Activated CD4-positive, alpha-beta T cell treated with anti-CD3 and anti-CD28 coated beads for 36 hours (primary cell): ENCODE measurements at regions not wholly inside any gene's neighbourhood (a gene's known extent, or its start where the extent isn't known, plus 50 kb on each side); places are given as distances from the start of the nearest gene placed in this dataset.
"Not testable (repeated sequence)": the region's sequence is repeated elsewhere in the genome, so short reads cannot be mapped to it uniquely, and the experiment has no call there.

Experiments used
- ATAC-seq: fragments of 200-7000 bp; cut with Tn5 transposase; one replicate; pipeline ENCODE4 v1.10.0; 2021; ENCODE audit warnings: mild to moderate bottlenecking, moderate library complexity
- CTCF ChIA-PET: fragments of 350-600 bp; sonication (Branson Sonifier 250); formaldehyde crosslinking; loops from one replicate; lab custom pipeline; 2021; ENCODE audit warnings: antibody characterized with exemption; lab: Charles Lee
- POLR2A ChIA-PET: fragments of 350-600 bp; sonication (Branson Sonifier 250); formaldehyde crosslinking; loops from one replicate; lab custom pipeline; 2021; ENCODE audit warnings: antibody characterized with exemption, inconsistent platforms; lab: Charles Lee
- DNase-seq: peaks from one replicate; pipeline ENCODE4 v3.0.0-alpha.2; 2020
- H3K27ac Mint-ChIP-seq: one replicate; pipeline ENCODE4 v1.8.0; 2021; ENCODE audit warnings: mixed read lengths
- H3K27me3 Mint-ChIP-seq: one replicate; pipeline ENCODE4 v1.8.0; 2021; ENCODE audit warnings: mixed read lengths
- H3K36me3 Mint-ChIP-seq: one replicate; pipeline ENCODE4 v1.8.0; 2021; ENCODE audit warnings: low read depth, mixed read lengths
- H3K4me1 Mint-ChIP-seq: one replicate; pipeline ENCODE4 v1.8.0; 2021; ENCODE audit warnings: mixed read lengths
- H3K4me3 Mint-ChIP-seq: one replicate; pipeline ENCODE4 v1.8.0; 2021; ENCODE audit warnings: mild to moderate bottlenecking, moderate library complexity, mixed read lengths
- H3K9me3 Mint-ChIP-seq: one replicate; pipeline ENCODE4 v1.8.0; 2021; ENCODE audit warnings: low read depth, mixed read lengths
- intact Hi-C, 2 experiments: fragments of 100-400 bp; cut with DNase I in 1 of 2; cut with micrococcal nuclease in 1 of 2; formaldehyde crosslinking; loops; one replicate each; pipeline versions ENCODE4 v1.14.2 to v1.15.1; 2022 to 2024; cut with DNase I, micrococcal nuclease

GRCh38 chr1:48064693-48065092 is 67.5 kb upstream of the TRABD2B start:
- intact Hi-C loops, H3K4me1 Mint-ChIP-seq, H3K9me3 Mint-ChIP-seq, POLR2A ChIA-PET, H3K4me3 Mint-ChIP-seq, H3K27ac Mint-ChIP-seq, H3K36me3 Mint-ChIP-seq, H3K27me3 Mint-ChIP-seq, DNase-seq, ATAC-seq, CTCF ChIA-PET: not testable (repeated sequence)

DNA sequence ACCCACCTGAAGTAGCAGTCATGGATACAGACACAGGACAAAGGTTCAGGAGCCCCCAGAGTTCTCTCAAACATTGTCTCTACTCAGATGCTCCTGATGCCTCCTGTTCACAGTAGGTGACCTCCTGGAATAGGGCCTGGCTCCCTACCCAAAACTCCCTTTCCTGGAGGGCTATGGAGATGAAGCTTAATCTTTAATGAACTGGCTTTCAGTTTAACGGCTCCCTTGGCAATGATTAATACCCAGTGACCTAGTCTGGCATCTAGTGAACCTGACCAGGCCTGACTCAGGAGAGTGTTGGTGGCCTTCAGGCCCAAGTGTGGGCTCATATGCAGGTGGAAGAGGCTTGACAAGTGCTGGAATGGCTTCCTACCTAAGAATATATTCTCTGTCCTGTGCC is 65.2 kb upstream of the TRABD2B start:
- no peaks in the 10 kb centered on the region for H3K4me1 Mint-ChIP-seq
- ChIA-PET CTCF (interaction anchor here (0.7 to 1.8 kb wide), 2 partner anchors 64 to 1435 kb away, joined by 3 to 10 read pairs; partner anchors contain the start of gene TRABD2B), POLR2A (no interaction called here)
- no peak overlapping the region for H3K4me3 Mint-ChIP-seq
- no peaks in the 10 kb centered on the region for H3K27me3 Mint-ChIP-seq
- H3K27ac Mint-ChIP-seq, result no peak overlapping the region
- no peaks in the 10 kb centered on the region for H3K36me3 Mint-ChIP-seq
- DNase-seq (no peak), ATAC-seq (no peak)
- no peaks in the 10 kb centered on the region for H3K9me3 Mint-ChIP-seq
- intact Hi-C loops, result no loop called here

DNA sequence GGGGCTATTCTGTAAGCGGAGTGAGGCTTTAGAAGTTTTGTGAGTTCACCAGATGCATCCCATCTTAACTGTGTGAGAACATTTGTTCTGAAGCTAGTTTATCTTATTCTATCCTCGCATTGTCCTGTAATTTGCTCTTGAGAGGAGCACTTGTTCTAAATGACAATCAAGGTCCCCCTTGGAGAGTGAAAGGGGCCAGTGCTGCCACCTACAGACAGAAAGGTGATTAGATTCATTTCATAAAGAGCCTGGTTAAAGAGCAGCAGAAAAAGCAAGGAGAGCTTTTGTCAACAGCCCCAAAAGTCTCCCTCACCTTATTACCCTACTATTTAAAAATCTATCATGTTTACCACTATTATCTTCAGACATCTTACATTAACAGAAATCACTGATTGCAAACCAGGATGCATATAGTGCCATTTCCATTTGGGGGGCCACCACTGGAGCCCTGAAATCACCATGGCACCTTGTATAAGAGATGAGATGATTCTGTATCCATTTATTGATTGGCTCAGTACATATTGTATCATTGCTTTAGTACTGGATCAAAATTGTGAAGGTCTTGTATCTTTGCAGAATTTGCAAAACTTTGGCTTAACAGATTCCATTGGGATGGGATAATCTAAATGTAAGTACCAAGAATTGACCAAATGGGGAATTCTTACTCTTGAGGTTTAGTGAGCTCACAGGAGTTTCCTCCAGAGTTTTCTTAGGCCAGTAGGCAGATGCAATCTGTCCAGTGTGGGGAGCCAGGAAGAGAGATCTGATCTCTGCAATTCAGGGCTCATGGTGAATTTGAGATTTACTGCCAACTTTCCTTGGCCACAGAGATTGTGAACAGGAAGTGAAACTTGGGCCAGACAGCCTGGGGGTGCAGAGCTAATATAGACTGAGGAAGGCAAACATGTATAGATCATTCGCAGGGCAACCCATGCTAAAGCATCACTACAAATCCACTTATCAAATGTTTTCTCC is 64.3 kb upstream of the TRABD2B start:
- DNase-seq (peak; percentile 56), ATAC-seq (peak; percentile 42)
- Mint-ChIP-seq H3K27me3 (no peaks in the 10 kb centered on the region), H3K4me3 (no peak overlapping the region), H3K4me1 (no peaks in the 10 kb centered on the region), H3K9me3 (no peaks in the 10 kb centered on the region), H3K36me3 (no peaks in the 10 kb centered on the region), H3K27ac (no peak overlapping the region)
- POLR2A ChIA-PET, result no interaction called here
- CTCF ChIA-PET, result interaction anchor here (0.6 to 1.8 kb wide), 7 partner anchors 11 to 1436 kb away, joined by 3 to 10 read pairs (median 3); partner anchors contain the start of gene TRABD2B
- intact Hi-C loops, result loop anchor here (1.0 kb wide), 1 partner anchor 64 kb away; the partner anchor contains the start of gene TRABD2B (in 2 of the 2)

GRCh38 chr1:48059289-48059688 is 62.1 kb upstream of the TRABD2B start:
- CTCF ChIA-PET, result no interaction called here

DNA sequence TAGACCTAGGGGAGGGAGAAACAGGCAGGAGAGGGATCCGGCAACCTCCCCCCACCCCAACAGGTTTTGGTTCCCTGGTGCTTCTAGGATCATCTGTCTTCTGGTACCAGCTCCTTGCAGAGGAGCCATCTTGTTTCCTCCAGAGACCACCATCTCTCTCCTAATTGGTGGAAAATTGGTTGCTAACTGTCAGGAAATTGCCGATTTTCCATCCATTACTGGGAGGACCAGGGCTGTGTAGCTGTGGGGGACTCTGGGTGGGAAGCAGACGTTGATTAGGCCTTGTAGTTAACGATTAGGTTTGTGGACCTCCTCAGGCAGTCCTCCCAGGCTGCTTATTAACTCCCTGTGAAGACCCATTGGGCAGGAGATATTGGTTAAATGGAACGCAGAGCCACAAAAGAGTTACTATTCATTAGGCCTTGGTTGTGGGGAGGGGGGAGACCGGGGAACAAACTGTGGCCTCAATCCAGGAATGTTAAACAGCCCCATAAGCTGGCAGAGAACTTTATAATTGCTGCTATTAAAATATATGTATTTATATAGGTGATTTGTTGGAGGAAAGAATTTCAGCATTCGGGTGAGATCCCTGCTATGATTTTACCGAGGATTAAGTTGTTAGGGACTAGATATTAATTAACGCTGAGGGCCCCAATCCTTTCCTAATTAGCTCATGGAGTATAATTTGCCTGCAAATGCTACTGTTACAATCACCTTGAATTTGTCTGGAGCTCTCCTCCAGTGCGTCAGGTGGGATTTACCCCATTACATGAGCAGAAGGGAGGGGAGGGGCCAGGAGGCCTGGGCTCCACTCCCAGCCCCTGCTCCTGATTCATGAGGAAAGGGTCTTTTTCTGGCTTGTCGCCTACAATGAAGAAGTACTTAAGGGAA is 61.2 kb upstream of the TRABD2B start:
- Mint-ChIP-seq H3K4me1 (no peaks in the 10 kb centered on the region), H3K9me3 (no peaks in the 10 kb centered on the region), H3K4me3 (no peak overlapping the region), H3K27ac (no peak overlapping the region), H3K36me3 (no peaks in the 10 kb centered on the region), H3K27me3 (no peaks in the 10 kb centered on the region)
- DNase-seq (no peak), ATAC-seq (no peak)
- POLR2A ChIA-PET, result no interaction called here
- intact Hi-C loops, result no loop called here
- CTCF ChIA-PET, result no interaction called here

More at GRCh38 chr1:48059289-48059688, 62.1 kb upstream of the TRABD2B start:
- intact Hi-C loops, result no loop called here
- ATAC-seq (no peak), DNase-seq (no peak)
- no peaks in the 10 kb centered on the region for H3K36me3 Mint-ChIP-seq
- no peak overlapping the region for H3K4me3 Mint-ChIP-seq
- no peak overlapping the region for H3K27ac Mint-ChIP-seq
- H3K27me3 Mint-ChIP-seq, result no peaks in the 10 kb centered on the region
- no peaks in the 10 kb centered on the region for H3K4me1 Mint-ChIP-seq
- H3K9me3 Mint-ChIP-seq, result no peaks in the 10 kb centered on the region
- POLR2A ChIA-PET, result no interaction called here

- ChIA-PET CTCF (no interaction called here), POLR2A (no interaction called here)
- DNase-seq, result no peak
- ATAC-seq, result no peak
- no peaks in the 10 kb centered on the region for H3K27me3 Mint-ChIP-seq
- H3K27ac Mint-ChIP-seq, result no peak overlapping the region
- H3K9me3 Mint-ChIP-seq, result no peaks in the 10 kb centered on the region
- H3K36me3 Mint-ChIP-seq, result no peaks in the 10 kb centered on the region
- H3K4me1 Mint-ChIP-seq, result no peaks in the 10 kb centered on the region
- intact Hi-C loops, result no loop called here
- no peak overlapping the region for H3K4me3 Mint-ChIP-seq
These were observed 60.1 kb upstream of the TRABD2B start for GRCh38 chr1:48057249-48057648.

DNA sequence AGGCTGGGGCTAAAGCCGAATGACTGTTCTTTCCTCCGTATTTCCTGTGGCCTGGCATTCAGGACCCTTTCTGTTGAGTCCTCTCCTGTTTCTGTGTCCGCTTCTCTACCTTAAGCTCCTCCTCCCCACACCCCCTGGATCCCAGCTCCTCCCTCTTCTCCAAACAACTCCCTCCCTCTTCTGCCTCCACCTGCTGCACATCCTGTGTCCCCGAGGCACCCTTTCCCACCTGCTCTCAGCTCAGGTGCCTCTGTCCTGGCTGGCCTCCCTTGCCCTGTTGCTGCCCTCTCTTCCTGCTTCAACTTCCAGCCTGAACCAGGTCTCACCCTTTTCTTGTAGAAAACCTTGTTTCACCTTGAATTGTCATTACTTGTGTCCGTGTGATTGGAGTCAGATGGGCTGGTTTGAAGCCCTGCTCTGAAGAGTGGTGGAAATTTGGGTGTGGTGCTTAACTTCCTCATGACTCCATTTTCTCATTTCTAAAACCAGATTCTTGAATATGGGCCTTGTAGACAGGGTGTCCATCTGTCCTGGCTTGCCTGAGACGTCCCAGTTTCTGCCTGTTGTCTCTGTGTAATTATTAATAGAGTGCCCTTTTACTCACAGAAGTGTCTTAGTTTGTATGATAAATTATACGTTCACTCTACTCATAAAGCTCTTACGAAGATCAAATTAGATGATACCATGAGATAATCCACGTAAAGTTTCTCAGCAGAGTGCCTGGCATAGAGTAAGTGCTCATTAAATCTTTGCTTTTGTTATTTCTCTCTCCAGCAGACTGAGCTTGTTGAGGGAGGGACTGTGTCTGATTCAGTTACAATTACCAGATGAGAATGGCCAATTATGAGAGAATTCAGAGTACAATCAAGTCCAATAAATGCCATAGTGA is 58.9 kb upstream of the TRABD2B start:
- Mint-ChIP-seq H3K27ac (no peak overlapping the region), H3K27me3 (no peaks in the 10 kb centered on the region), H3K36me3 (no peaks in the 10 kb centered on the region), H3K4me3 (no peak overlapping the region), H3K4me1 (no peaks in the 10 kb centered on the region), H3K9me3 (no peaks in the 10 kb centered on the region)
- intact Hi-C loops, result no loop called here
- DNase-seq, result no peak
- ChIA-PET CTCF (no interaction called here), POLR2A (no interaction called here)
- no peak for ATAC-seq

DNA sequence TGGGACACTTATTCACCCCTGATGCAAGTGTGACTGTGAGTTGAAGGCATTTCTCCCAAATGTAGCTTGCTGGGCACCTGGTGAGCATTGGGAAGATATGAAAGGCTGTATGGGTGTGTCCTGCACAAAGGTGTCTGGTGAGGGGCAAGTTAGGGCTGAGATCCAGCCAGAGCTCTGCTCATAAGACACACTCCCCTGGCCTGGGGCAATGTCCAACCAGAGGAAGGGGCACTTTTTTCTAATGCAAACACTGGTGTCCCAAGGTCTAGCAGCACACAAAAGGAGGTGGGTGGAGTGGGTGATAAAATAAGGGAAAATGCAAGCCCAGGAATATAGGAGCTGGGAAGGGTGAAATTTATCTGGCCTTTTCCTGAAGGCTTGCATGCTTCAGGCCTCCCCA is 57.0 kb upstream of the TRABD2B start:
- Mint-ChIP-seq H3K36me3 (no peaks in the 10 kb centered on the region), H3K9me3 (no peaks in the 10 kb centered on the region), H3K27ac (no peak overlapping the region), H3K4me1 (no peaks in the 10 kb centered on the region), H3K27me3 (peaks cover 5% of the 10 kb centered on the region), H3K4me3 (no peak overlapping the region)
- CTCF ChIA-PET, result no interaction called here
- POLR2A ChIA-PET, result no interaction called here
- no peak for ATAC-seq
- intact Hi-C loops, result no loop called here
- no peak for DNase-seq

- no peak for ATAC-seq
- Mint-ChIP-seq H3K4me3 (no peak overlapping the region), H3K4me1 (no peaks in the 10 kb centered on the region), H3K27me3 (peaks cover 8% of the 10 kb centered on the region), H3K9me3 (no peaks in the 10 kb centered on the region), H3K36me3 (no peaks in the 10 kb centered on the region), H3K27ac (no peak overlapping the region)
- DNase-seq, result no peak
- ChIA-PET CTCF (no interaction called here), POLR2A (no interaction called here)
- intact Hi-C loops, result no loop called here
These were observed 55.7 kb upstream of the TRABD2B start for GRCh38 chr1:48052923-48053291.

GRCh38 chr1:48051466-48052126 is 54.4 kb upstream of the TRABD2B start:
- Mint-ChIP-seq H3K4me3 (no peak overlapping the region), H3K36me3 (no peaks in the 10 kb centered on the region), H3K27me3 (peaks cover 8% of the 10 kb centered on the region), H3K9me3 (no peaks in the 10 kb centered on the region), H3K4me1 (no peaks in the 10 kb centered on the region), H3K27ac (no peak overlapping the region)
- ChIA-PET POLR2A (no interaction called here), CTCF (interaction anchor here (1.1 kb wide), 1 partner anchor 51 kb away, joined by 3 read pairs; no protein-coding TSS in a partner anchor)
- intact Hi-C loops, result no loop called here
- ATAC-seq (no peak), DNase-seq (no peak)
